Keratinocyte (primary cell): ENCODE measurements at regions not wholly inside any gene's neighbourhood (a gene's known extent, or its start where the extent isn't known, plus 50 kb on each side); places are given as distances from the start of the nearest gene placed in this dataset.

Source experiments
- DNase-seq: peaks from one replicate; pipeline ENCODE4 v3.0.0-alpha.2; 2011; ENCODE audit warnings: low read depth, missing footprints, low spot score
- FAIRE-seq: peaks from 2 replicates; lab custom pipeline; 2011; peaks lifted over from hg19 to GRCh38; lab: Jason Lieb, UNC
- H2AFZ ChIP-seq: 2 replicates; pipeline ENCODE4 v1.6.0; 2012; ENCODE audit warnings: low read length, control low read depth, inconsistent platforms; ENCODE audit not compliant: control insufficient read depth
- H3K27ac ChIP-seq: 2 replicates; pipeline ENCODE4 v1.5.1; 2011; ENCODE audit warnings: low read length; ENCODE audit not compliant: control insufficient read depth, insufficient read depth
- H3K27me3 ChIP-seq: 3 replicates; pipeline ENCODE4 v1.6.0; 2011; ENCODE audit warnings: low read length; ENCODE audit not compliant: control insufficient read depth, insufficient read depth; ENCODE audit errors: extremely low read depth
- H3K36me3 ChIP-seq, 2 experiments: 2 replicates in 1 of 2; 3 replicates in 1 of 2; pipeline ENCODE4 v1.5.1; 2011; ENCODE audit warnings: low read length in 2 of 2, mild to moderate bottlenecking in 1 of 2; ENCODE audit not compliant: control insufficient read depth in 2 of 2, insufficient read depth in 2 of 2; ENCODE audit errors: extremely low read depth in 1 of 2
- H3K4me1 ChIP-seq: 3 replicates; pipeline ENCODE4 v1.5.1; 2011; ENCODE audit warnings: low read length; ENCODE audit not compliant: control insufficient read depth, insufficient read depth; ENCODE audit errors: extremely low read depth
- H3K4me2 ChIP-seq: 3 replicates; pipeline ENCODE4 v1.6.0; 2011; ENCODE audit warnings: low read depth, low read length; ENCODE audit not compliant: control insufficient read depth, insufficient read depth; ENCODE audit errors: extremely low read depth
- H3K4me3 ChIP-seq, 3 experiments: fragments of 200-600 bp in 1 of 3; sonication (generic) in 1 of 3; 2 replicates in 2 of 3; 3 replicates in 1 of 3; pipeline ENCODE4 v1.5.1; 2011 to 2016; ENCODE audit warnings: low read length in 3 of 3, mild to moderate bottlenecking in 3 of 3, control low read depth in 2 of 3, inconsistent platforms in 1 of 3, low read depth in 1 of 3, mixed read lengths in 1 of 3, mixed run types in 1 of 3, moderate library complexity in 1 of 3; ENCODE audit not compliant: control insufficient read depth in 2 of 3, insufficient read depth in 2 of 3; ENCODE audit errors: extremely low read depth in 1 of 3
- H3K79me2 ChIP-seq: 2 replicates; pipeline ENCODE4 v1.6.0; 2012; ENCODE audit warnings: low read length; ENCODE audit not compliant: control insufficient read depth, insufficient read depth
- H3K9ac ChIP-seq: 3 replicates; pipeline ENCODE4 v1.6.0; 2011; ENCODE audit warnings: low read length; ENCODE audit not compliant: control insufficient read depth, insufficient read depth; ENCODE audit errors: extremely low read depth
- H3K9me1 ChIP-seq: 3 replicates; pipeline ENCODE4 v1.6.0; 2011; ENCODE audit warnings: low read length; ENCODE audit not compliant: control insufficient read depth, insufficient read depth; ENCODE audit errors: extremely low read depth
- H3K9me3 ChIP-seq: 2 replicates; pipeline ENCODE4 v1.5.1; 2012; ENCODE audit warnings: low read depth, low read length; ENCODE audit not compliant: control insufficient read depth
- H4K20me1 ChIP-seq: 3 replicates; pipeline ENCODE4 v1.6.0; 2011; ENCODE audit warnings: low read length; ENCODE audit not compliant: control insufficient read depth, insufficient read depth; ENCODE audit errors: extremely low read depth
- EZH2 ChIP-seq: IDR thresholded peaks from one replicate; pipeline ENCODE4 v1.6.1; 2012; ENCODE audit warnings: inconsistent platforms, mild to moderate bottlenecking, low read length, moderate library complexity
- dilution Hi-C: fragments of 300-500 bp; cut with MboI; formaldehyde crosslinking; loops from one replicate; pipeline ENCODE4 v1.7.0; 2020; ENCODE audit warnings: low sequenced_read_pairs; ENCODE audit not compliant: extremely low pct_ligation_motif_present
- TF ChIP-seq, protein P1 (sequence below), 3 experiments: IDR thresholded peaks in 1 of 3; conservative IDR thresholded peaks in 1 of 3; optimal IDR thresholded peaks in 1 of 3; 2 replicates in 2 of 3; 3 replicates in 1 of 3; pipeline versions ENCODE3 to v1.5.1; 2011; ENCODE audit warnings: low read length in 3 of 3, mild to moderate bottlenecking in 3 of 3, moderate library complexity in 2 of 3, control low read depth in 1 of 3, inconsistent platforms in 1 of 3; ENCODE audit not compliant: insufficient read depth in 2 of 3; ENCODE audit errors: extremely low read depth in 1 of 3

DNA sequence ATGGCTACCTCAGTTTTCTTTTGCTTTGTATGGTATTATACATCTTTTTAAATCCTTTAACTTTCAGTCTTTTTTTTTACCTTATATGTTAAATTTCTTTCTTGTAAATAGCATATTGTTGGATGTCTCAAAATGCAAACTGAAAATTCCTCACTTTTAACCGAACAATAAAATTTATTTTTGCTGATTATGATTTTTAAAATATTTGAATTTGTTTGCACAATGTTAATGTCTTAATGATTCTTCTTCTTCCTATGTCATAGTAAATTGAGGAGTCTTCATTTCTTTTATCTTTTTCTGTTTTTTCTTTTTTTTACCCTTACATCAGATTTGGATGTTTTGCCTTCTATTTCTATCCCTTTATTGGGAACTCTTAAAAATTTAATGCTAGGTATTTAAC lies 574.2 kb upstream of the CDH4 start:
- H3K4me3 ChIP-seq: no peak overlapping the region
- dilution Hi-C loops: no loop called here
- no peaks in the 10 kb centered on the region for H3K27me3 ChIP-seq
- no peak for FAIRE-seq
- H3K4me2 ChIP-seq: no peak overlapping the region
- H3K4me1 ChIP-seq: no peaks in the 10 kb centered on the region
- no peak for DNase-seq
- H2AFZ ChIP-seq: no peak overlapping the region
- H3K79me2 ChIP-seq: no peaks in the 10 kb centered on the region
- no peaks in the 10 kb centered on the region for H4K20me1 ChIP-seq
- no peak overlapping the region for H3K9ac ChIP-seq
- no peaks in the 10 kb centered on the region for H3K36me3 ChIP-seq
- H3K27ac ChIP-seq: no peak overlapping the region
- no peak for TF ChIP-seq EZH2
- TF ChIP-seq, protein P1, sequence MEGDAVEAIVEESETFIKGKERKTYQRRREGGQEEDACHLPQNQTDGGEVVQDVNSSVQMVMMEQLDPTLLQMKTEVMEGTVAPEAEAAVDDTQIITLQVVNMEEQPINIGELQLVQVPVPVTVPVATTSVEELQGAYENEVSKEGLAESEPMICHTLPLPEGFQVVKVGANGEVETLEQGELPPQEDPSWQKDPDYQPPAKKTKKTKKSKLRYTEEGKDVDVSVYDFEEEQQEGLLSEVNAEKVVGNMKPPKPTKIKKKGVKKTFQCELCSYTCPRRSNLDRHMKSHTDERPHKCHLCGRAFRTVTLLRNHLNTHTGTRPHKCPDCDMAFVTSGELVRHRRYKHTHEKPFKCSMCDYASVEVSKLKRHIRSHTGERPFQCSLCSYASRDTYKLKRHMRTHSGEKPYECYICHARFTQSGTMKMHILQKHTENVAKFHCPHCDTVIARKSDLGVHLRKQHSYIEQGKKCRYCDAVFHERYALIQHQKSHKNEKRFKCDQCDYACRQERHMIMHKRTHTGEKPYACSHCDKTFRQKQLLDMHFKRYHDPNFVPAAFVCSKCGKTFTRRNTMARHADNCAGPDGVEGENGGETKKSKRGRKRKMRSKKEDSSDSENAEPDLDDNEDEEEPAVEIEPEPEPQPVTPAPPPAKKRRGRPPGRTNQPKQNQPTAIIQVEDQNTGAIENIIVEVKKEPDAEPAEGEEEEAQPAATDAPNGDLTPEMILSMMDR (optimal IDR thresholded peaks at IDR 0.05 in 1 of 3, IDR thresholded peaks at IDR 0.05 in 1 of 3, conservative IDR thresholded peaks at IDR 0.05 in 1 of 3; ENCODE audit: extremely low read depth in 1 of 3, insufficient read depth in 2 of 3, low read length in 3 of 3): no peak
- no peaks in the 10 kb centered on the region for H3K9me3 ChIP-seq
- no peaks in the 10 kb centered on the region for H3K9me1 ChIP-seq

DNA sequence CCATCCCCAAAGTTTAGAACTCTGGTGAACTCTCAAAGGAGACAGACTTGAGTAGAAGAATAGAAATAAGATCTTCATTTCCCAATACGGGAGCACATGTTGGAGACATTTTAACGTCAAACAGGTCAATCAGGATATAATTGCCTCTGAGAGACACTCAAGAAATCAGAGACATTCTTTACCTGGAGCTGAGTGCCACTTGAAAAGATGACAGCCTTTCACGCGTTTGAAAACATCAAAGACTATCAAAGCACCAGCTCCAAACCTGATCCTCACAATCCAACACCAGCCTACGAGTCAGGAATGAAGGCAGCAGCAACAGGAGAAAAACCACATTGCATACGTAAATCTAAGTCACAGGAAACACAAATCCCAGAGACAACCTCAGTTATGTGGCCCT lies 571.5 kb upstream of the CDH4 start:
- Histone ChIP-seq H3K4me3 (no peak overlapping the region), H4K20me1 (no peaks in the 10 kb centered on the region), H2AFZ (no peak overlapping the region), H3K9me1 (no peaks in the 10 kb centered on the region), H3K27ac (no peak overlapping the region), H3K4me1 (no peaks in the 10 kb centered on the region), H3K9ac (no peak overlapping the region), H3K79me2 (no peaks in the 10 kb centered on the region), H3K9me3 (no peaks in the 10 kb centered on the region), H3K27me3 (no peaks in the 10 kb centered on the region), H3K4me2 (no peak overlapping the region), H3K36me3 (no peaks in the 10 kb centered on the region)
- no peak for FAIRE-seq
- no peak for DNase-seq
- TF ChIP-seq, protein P1 (optimal IDR thresholded peaks at IDR 0.05 in 1 of 3, IDR thresholded peaks at IDR 0.05 in 1 of 3, conservative IDR thresholded peaks at IDR 0.05 in 1 of 3; ENCODE audit: extremely low read depth in 1 of 3, insufficient read depth in 2 of 3, low read length in 3 of 3): no peak
- no peak for TF ChIP-seq EZH2
- dilution Hi-C loops: no loop called here
